PC-9 (cell line): ENCODE measurements at regions not wholly inside any gene's neighbourhood (a gene's known extent, or its start where the extent isn't known, plus 50 kb on each side); places are given as distances from the start of the nearest gene placed in this dataset.

Experiments
- EZH2 ChIP-seq: fragments of 200-600 bp; sonication (generic); IDR thresholded peaks from 2 replicates; pipeline ENCODE4 v1.8.0; 2017; ENCODE audit warnings: antibody characterized with exemption, low read depth
- TF ChIP-seq, protein P1 (sequence below): fragments of 200-600 bp; sonication (generic); conservative IDR thresholded peaks from 2 replicates; pipeline ENCODE4 v1.6.1; 2017; ENCODE audit warnings: mixed run types, antibody characterized with exemption, mild to moderate bottlenecking, moderate library complexity

DNA sequence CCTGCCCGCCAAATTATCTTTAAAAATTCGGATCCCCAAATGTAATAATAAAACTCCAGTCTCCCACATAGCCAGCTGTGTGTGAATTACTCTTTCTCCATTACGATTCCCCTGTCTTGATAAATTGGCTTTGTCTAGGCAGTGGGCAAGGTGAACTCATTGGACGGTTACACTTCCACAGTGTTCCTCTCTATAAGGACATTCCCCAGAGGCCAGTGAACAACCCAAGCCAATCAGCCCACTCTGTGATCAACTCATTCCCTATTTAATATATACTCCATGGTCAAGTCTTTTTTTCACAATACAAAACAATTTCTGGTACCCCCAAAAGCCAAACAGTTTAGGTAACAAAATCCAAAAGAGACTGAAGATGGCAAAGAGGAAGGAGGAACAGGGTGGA lies 90.5 kb upstream of the DAZL start:
- TF ChIP-seq, protein P1, sequence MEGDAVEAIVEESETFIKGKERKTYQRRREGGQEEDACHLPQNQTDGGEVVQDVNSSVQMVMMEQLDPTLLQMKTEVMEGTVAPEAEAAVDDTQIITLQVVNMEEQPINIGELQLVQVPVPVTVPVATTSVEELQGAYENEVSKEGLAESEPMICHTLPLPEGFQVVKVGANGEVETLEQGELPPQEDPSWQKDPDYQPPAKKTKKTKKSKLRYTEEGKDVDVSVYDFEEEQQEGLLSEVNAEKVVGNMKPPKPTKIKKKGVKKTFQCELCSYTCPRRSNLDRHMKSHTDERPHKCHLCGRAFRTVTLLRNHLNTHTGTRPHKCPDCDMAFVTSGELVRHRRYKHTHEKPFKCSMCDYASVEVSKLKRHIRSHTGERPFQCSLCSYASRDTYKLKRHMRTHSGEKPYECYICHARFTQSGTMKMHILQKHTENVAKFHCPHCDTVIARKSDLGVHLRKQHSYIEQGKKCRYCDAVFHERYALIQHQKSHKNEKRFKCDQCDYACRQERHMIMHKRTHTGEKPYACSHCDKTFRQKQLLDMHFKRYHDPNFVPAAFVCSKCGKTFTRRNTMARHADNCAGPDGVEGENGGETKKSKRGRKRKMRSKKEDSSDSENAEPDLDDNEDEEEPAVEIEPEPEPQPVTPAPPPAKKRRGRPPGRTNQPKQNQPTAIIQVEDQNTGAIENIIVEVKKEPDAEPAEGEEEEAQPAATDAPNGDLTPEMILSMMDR, result no peak
- no peak for TF ChIP-seq EZH2
